ENCODE measurements at regions not wholly inside any gene's neighbourhood (a gene's known extent, or its start where the extent isn't known, plus 50 kb on each side); places are given as distances from the start of the nearest gene placed in this dataset.
A peak's percentile ranks its signal among the peaks of the same experiment; 100 is the strongest.

DNA sequence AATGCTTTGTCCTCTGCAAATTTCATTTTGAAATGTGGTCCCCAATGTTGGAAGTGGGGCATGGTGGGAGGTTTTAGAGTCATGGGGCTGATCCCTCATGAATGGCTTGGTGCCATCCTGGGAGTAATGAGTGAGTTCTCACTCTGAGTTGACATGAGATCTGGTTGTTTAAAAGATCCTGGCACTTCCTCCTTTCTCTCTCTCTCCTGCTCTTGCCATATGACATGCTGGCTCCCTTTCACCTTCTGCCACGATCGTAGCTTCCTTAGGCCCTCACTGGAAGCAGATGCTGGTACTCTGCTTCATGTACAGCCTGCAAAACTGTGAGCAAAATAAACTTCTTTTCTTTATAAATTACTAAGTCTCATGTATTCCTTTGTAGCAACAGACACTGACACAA is 262.0 kb downstream of the IL15 start:
- H3K4me1 ChIP-seq = no peaks in the 10 kb centered on the region
- no peaks in the 10 kb centered on the region for H3K9me3 ChIP-seq
- DNase-seq = no peak
- no peak overlapping the region for H3K4me3 ChIP-seq
- WGBS, 2 donors = 37 to 39% methylated on average over 2 of the region's 2 CpGs
- H3K27me3 ChIP-seq = no peaks in the 10 kb centered on the region
- TF ChIP-seq CTCF (IDR thresholded peaks at IDR 0.05) = no peak
- intact Hi-C loops (cut with DNase I) = no loop called here
- no peak overlapping the region for H3K27ac ChIP-seq
- no peaks in the 10 kb centered on the region for H3K36me3 ChIP-seq
- ATAC-seq = peak in 1 of 8 donors; percentile 25

GRCh38 chr4:141899103-141899502 is 262.7 kb downstream of the IL15 start:
- 86 to 88% methylated on average over 1 of the region's 1 CpG for WGBS, 2 donors
- Histone ChIP-seq H3K27ac (no peak overlapping the region), H3K27me3 (no peaks in the 10 kb centered on the region), H3K9me3 (no peaks in the 10 kb centered on the region), H3K36me3 (no peaks in the 10 kb centered on the region), H3K4me3 (no peak overlapping the region), H3K4me1 (no peaks in the 10 kb centered on the region)
- ATAC-seq (no peak), DNase-seq (no peak)
- TF ChIP-seq CTCF (IDR thresholded peaks at IDR 0.05) = no peak
- intact Hi-C loops (cut with DNase I) = no loop called here

DNA sequence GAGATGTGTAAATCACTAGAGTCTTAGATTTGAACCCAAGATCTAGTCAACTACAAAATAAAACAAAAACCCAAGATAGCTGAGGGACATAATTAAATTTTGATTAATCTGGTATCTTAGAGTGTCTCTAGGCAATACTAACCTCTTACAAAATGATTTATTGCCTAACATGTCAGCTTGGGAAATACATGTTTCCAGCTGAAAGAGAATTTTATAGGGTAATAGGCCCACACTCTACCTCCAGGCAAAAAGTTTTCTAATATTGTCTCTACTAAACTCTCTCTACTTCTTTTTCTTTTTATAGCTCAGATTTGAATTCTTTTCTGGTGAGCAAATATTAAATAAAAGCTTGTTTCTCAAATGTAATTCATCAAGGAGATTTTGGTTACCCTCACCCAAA is 263.2 kb downstream of the IL15 start:
- ATAC-seq (no peak), DNase-seq (no peak)
- no peak overlapping the region for H3K27ac ChIP-seq
- H3K4me3 ChIP-seq = no peak overlapping the region
- H3K36me3 ChIP-seq = no peaks in the 10 kb centered on the region
- no peak for TF ChIP-seq CTCF (IDR thresholded peaks at IDR 0.05)
- H3K4me1 ChIP-seq = no peaks in the 10 kb centered on the region
- H3K9me3 ChIP-seq = no peaks in the 10 kb centered on the region
- no peaks in the 10 kb centered on the region for H3K27me3 ChIP-seq
- intact Hi-C loops (cut with DNase I) = no loop called here

GRCh38 chr4:141900856-141901255 is 264.5 kb downstream of the IL15 start:
- ATAC-seq (no peak), DNase-seq (no peak)
- intact Hi-C loops (cut with DNase I) = no loop called here
- TF ChIP-seq CTCF (IDR thresholded peaks at IDR 0.05) = no peak
- Histone ChIP-seq H3K27me3 (no peaks in the 10 kb centered on the region), H3K36me3 (no peaks in the 10 kb centered on the region), H3K27ac (no peak overlapping the region), H3K9me3 (no peaks in the 10 kb centered on the region), H3K4me3 (no peak overlapping the region), H3K4me1 (no peaks in the 10 kb centered on the region)
- WGBS, 2 donors = 41 to 52% methylated on average over 4 of the region's 4 CpGs

- DNase-seq (no peak), ATAC-seq (no peak)
- Histone ChIP-seq H3K4me1 (no peaks in the 10 kb centered on the region), H3K27me3 (peaks cover 0 to 3% (median 0%) of the 10 kb centered on the region in 7 donors), H3K4me3 (no peak overlapping the region), H3K27ac (no peak overlapping the region), H3K9me3 (no peaks in the 10 kb centered on the region), H3K36me3 (no peaks in the 10 kb centered on the region)
- intact Hi-C loops (cut with DNase I) = no loop called here
- WGBS, 2 donors = 68 to 78% methylated on average over 3 of the region's 3 CpGs
- no peak for TF ChIP-seq CTCF (IDR thresholded peaks at IDR 0.05)
Observed at GRCh38 chr4:141905751-141906150, 269.4 kb downstream of the IL15 start.

Data from heart right ventricle (tissue), 16 donors.